Common myeloid progenitor, CD34-positive (primary cell): ENCODE measurements at regions not wholly inside any gene's neighbourhood (a gene's known extent, or its start where the extent isn't known, plus 50 kb on each side); places are given as distances from the start of the nearest gene placed in this dataset.
"Not testable (repeated sequence)": the region's sequence is repeated elsewhere in the genome, so short reads cannot be mapped to it uniquely, and the experiment has no call there.

Experiments used
- CTCF ChIA-PET: fragments of 350-600 bp; sonication (Branson Sonifier 250); formaldehyde crosslinking; loops from one replicate; lab custom pipeline; 2021; ENCODE audit warnings: antibody characterized with exemption; lab: Charles Lee
- POLR2A ChIA-PET: fragments of 350-600 bp; sonication (Branson Sonifier 250); formaldehyde crosslinking; loops from one replicate; lab custom pipeline; 2021; ENCODE audit warnings: antibody characterized with exemption; lab: Charles Lee
- DNase-seq, 3 donors: peaks; one replicate each; pipeline versions ENCODE4 v3.0.0 to v3.0.0-alpha.2; 2013
- H3K27ac ChIP-seq, 2 experiments: 1 replicate in 1 of 2; 2 replicates in 1 of 2; pipeline ENCODE4 v1.7.0; 2013; ENCODE audit warnings: inconsistent platforms in 2 of 2, low read length in 2 of 2, mild to moderate bottlenecking in 2 of 2, low read depth in 1 of 2, moderate library complexity in 1 of 2; ENCODE audit not compliant: severe bottlenecking in 2 of 2, insufficient read depth in 1 of 2, poor library complexity in 1 of 2
- H3K27me3 ChIP-seq, 5 experiments: replicated peaks in 2 of 5; 1 replicate in 3 of 5; 2 replicates in 2 of 5; pipeline versions ENCODE4 v1.6.1 to v1.7.0; 2013; ENCODE audit warnings: low read length in 4 of 5, mild to moderate bottlenecking in 2 of 5, moderate library complexity in 2 of 5, inconsistent platforms in 1 of 5; ENCODE audit not compliant: insufficient read depth in 5 of 5, control insufficient read depth in 4 of 5
- H3K36me3 ChIP-seq, 4 experiments: 1 replicate in 2 of 4; 2 replicates in 2 of 4; pipeline versions ENCODE4 v1.6.1 to v1.7.0; 2013; ENCODE audit warnings: low read length in 3 of 4, control low read depth in 1 of 4, mild to moderate bottlenecking in 1 of 4; ENCODE audit not compliant: control insufficient read depth in 4 of 4, insufficient read depth in 4 of 4
- H3K4me1 ChIP-seq, 4 experiments: 1 replicate in 3 of 4; 2 replicates in 1 of 4; pipeline versions ENCODE4 v1.6.1 to v1.7.1; 2013; ENCODE audit warnings: low read length in 3 of 4, mild to moderate bottlenecking in 3 of 4, control low read depth in 1 of 4, inconsistent platforms in 1 of 4, moderate library complexity in 1 of 4; ENCODE audit not compliant: control insufficient read depth in 4 of 4, insufficient read depth in 4 of 4; ENCODE audit errors: control extremely low read depth in 1 of 4
- H3K4me3 ChIP-seq, 7 experiments: 1 replicate in 4 of 7; 2 replicates in 3 of 7; pipeline versions ENCODE4 v1.5.1 to v1.7.0; 2013; ENCODE audit warnings: mild to moderate bottlenecking in 7 of 7, low read length in 6 of 7, moderate library complexity in 6 of 7, inconsistent platforms in 2 of 7, low read depth in 2 of 7, control low read depth in 1 of 7; ENCODE audit not compliant: insufficient read depth in 4 of 7, control insufficient read depth in 1 of 7; ENCODE audit errors: extremely low read depth in 1 of 7
- H3K9me3 ChIP-seq, 5 experiments: 1 replicate in 4 of 5; 2 replicates in 1 of 5; pipeline versions ENCODE4 v1.6.1 to v1.7.1; 2013; ENCODE audit warnings: low read length in 4 of 5, mild to moderate bottlenecking in 2 of 5, inconsistent platforms in 1 of 5, low read depth in 1 of 5, moderate library complexity in 1 of 5; ENCODE audit not compliant: control insufficient read depth in 4 of 5, insufficient read depth in 2 of 5; ENCODE audit errors: control extremely low read depth in 1 of 5
- WGBS: methylation state at CpG from one replicate; pipeline ENCODE4 v1.1.5; 2013; ENCODE audit not compliant: insufficient coverage; 5-methylcytosine and 5-hydroxymethylcytosine counted together

- DNase-seq, H3K27me3 ChIP-seq, POLR2A ChIA-PET, H3K9me3 ChIP-seq, H3K36me3 ChIP-seq, H3K4me1 ChIP-seq, H3K27ac ChIP-seq, H3K4me3 ChIP-seq: not testable (repeated sequence)
- CTCF ChIA-PET, result interaction anchor here (1.4 kb wide), 1 partner anchor 9 kb away, joined by 3 read pairs; no protein-coding TSS in a partner anchor
- no CpG with 5 or more reads among the region's 2 CpGs for WGBS
These were observed 87.7 kb upstream of the DNAH14 start for GRCh38 chr1:224841803-224842202.

- DNase-seq, result no peak
- Histone ChIP-seq H3K36me3 (no peaks in the 10 kb centered on the region), H3K27me3 (no peaks in the 10 kb centered on the region), H3K9me3 (peaks cover 0 to 6% (median 0%) of the 10 kb centered on the region in 5 experiments), H3K27ac (no peak overlapping the region), H3K4me3 (no peak overlapping the region), H3K4me1 (no peaks in the 10 kb centered on the region)
- CTCF ChIA-PET, result no interaction called here
- POLR2A ChIA-PET, result no interaction called here
- 94% methylated on average over 2 of the region's 2 CpGs for WGBS
These were observed 83.2 kb upstream of the DNAH14 start for GRCh38 chr1:224846119-224846907.

GRCh38 chr1:224850446-224850845 lies 79.0 kb upstream of the DNAH14 start:
- H3K9me3 ChIP-seq, result no peaks in the 10 kb centered on the region
- WGBS, result no CpG with 5 or more reads among the region's 2 CpGs
- POLR2A ChIA-PET, result no interaction called here
- CTCF ChIA-PET, result interaction anchor here (0.8 to 10.3 kb wide), 11 partner anchors 9 to 336 kb away, joined by 3 to 143 read pairs (median 5); no protein-coding TSS in a partner anchor
- no peaks in the 10 kb centered on the region for H3K4me1 ChIP-seq
- peaks cover 0 to 6% (median 0%) of the 10 kb centered on the region in 5 experiments for H3K27me3 ChIP-seq
- no peak overlapping the region for H3K4me3 ChIP-seq
- DNase-seq, result no peak
- no peaks in the 10 kb centered on the region for H3K36me3 ChIP-seq
- H3K27ac ChIP-seq, result no peak overlapping the region

GRCh38 chr1:224851210-224851847 lies 78.1 kb upstream of the DNAH14 start:
- Histone ChIP-seq H3K36me3 (no peaks in the 10 kb centered on the region), H3K27ac (no peak overlapping the region), H3K9me3 (no peaks in the 10 kb centered on the region), H3K4me1 (no peaks in the 10 kb centered on the region), H3K4me3 (no peak overlapping the region), H3K27me3 (peaks cover 0 to 6% (median 0%) of the 10 kb centered on the region in 5 experiments)
- CTCF ChIA-PET, result interaction anchor here (0.8 to 10.3 kb wide), 19 partner anchors 10 to 353 kb away, joined by 3 to 143 read pairs (median 4); no protein-coding TSS in a partner anchor
- POLR2A ChIA-PET, result interaction anchor here (1.0 kb wide), 1 partner anchor 31 kb away, joined by 3 read pairs; no protein-coding TSS in a partner anchor
- DNase-seq, result peak; percentile 40 to 59 (median 55)
- 34% methylated on average over 4 of the region's 6 CpGs for WGBS

GRCh38 chr1:224851848-224852261 lies 77.6 kb upstream of the DNAH14 start:
- CTCF ChIA-PET, result interaction anchor here (0.7 to 10.3 kb wide), 17 partner anchors 10 to 353 kb away, joined by 3 to 143 read pairs (median 4); no protein-coding TSS in a partner anchor
- no peaks in the 10 kb centered on the region for H3K36me3 ChIP-seq
- H3K4me1 ChIP-seq, result no peaks in the 10 kb centered on the region
- no peak for DNase-seq
- POLR2A ChIA-PET, result interaction anchor here (0.7 to 1.0 kb wide), 2 partner anchors 31 to 419 kb away, joined by 3 read pairs; no protein-coding TSS in a partner anchor
- no peak overlapping the region for H3K4me3 ChIP-seq
- peaks cover 0 to 6% (median 0%) of the 10 kb centered on the region in 5 experiments for H3K27me3 ChIP-seq
- no peak overlapping the region for H3K27ac ChIP-seq
- WGBS, result 63% methylated on average over 8 of the region's 9 CpGs
- no peaks in the 10 kb centered on the region for H3K9me3 ChIP-seq

GRCh38 chr1:224852901-224853568 lies 76.4 kb upstream of the DNAH14 start:
- peaks cover 0 to 6% (median 0%) of the 10 kb centered on the region in 5 experiments for H3K27me3 ChIP-seq
- CTCF ChIA-PET, result interaction anchor here (0.7 to 10.3 kb wide), 5 partner anchors 9 to 350 kb away, joined by 3 to 143 read pairs (median 6); no protein-coding TSS in a partner anchor
- H3K9me3 ChIP-seq, result no peaks in the 10 kb centered on the region
- H3K36me3 ChIP-seq, result no peaks in the 10 kb centered on the region
- POLR2A ChIA-PET, result no interaction called here
- H3K4me1 ChIP-seq, result no peaks in the 10 kb centered on the region
- no peak overlapping the region for H3K4me3 ChIP-seq
- 30% methylated on average over 3 of the region's 13 CpGs for WGBS
- no peak overlapping the region for H3K27ac ChIP-seq
- DNase-seq, result peak in 2 of 3 donors; percentile 14 to 15
